GM23248 (cell line): ENCODE measurements at regions not wholly inside any gene's neighbourhood (a gene's known extent, or its start where the extent isn't known, plus 50 kb on each side); places are given as distances from the start of the nearest gene placed in this dataset.
"Not testable (repeated sequence)": the region's sequence is repeated elsewhere in the genome, so short reads cannot be mapped to it uniquely, and the experiment has no call there.

Experiments used
- EZH2 ChIP-seq: fragments of 200-600 bp; sonication (generic); IDR thresholded peaks from 2 replicates; pipeline ENCODE4 v1.6.1; 2018; ENCODE audit warnings: antibody characterized with exemption, mild to moderate bottlenecking; ENCODE audit not compliant: insufficient read depth, poor library complexity, severe bottlenecking
- EZH2phosphoT487 ChIP-seq: fragments of 200-600 bp; sonication (generic); IDR thresholded peaks from 2 replicates; pipeline ENCODE4 v1.6.1; 2018; ENCODE audit warnings: antibody characterized with exemption, moderate library complexity, mild to moderate bottlenecking, low read depth; ENCODE audit not compliant: insufficient read depth

GRCh38 chr9:65384759-65385654 is 100.0 kb upstream of the FOXD4L5 start:
- not testable (repeated sequence) for TF ChIP-seq EZH2, EZH2phosphoT487
